ENCODE measurements at regions not wholly inside any gene's neighbourhood (a gene's known extent, or its start where the extent isn't known, plus 50 kb on each side); places are given as distances from the start of the nearest gene placed in this dataset.

DNA sequence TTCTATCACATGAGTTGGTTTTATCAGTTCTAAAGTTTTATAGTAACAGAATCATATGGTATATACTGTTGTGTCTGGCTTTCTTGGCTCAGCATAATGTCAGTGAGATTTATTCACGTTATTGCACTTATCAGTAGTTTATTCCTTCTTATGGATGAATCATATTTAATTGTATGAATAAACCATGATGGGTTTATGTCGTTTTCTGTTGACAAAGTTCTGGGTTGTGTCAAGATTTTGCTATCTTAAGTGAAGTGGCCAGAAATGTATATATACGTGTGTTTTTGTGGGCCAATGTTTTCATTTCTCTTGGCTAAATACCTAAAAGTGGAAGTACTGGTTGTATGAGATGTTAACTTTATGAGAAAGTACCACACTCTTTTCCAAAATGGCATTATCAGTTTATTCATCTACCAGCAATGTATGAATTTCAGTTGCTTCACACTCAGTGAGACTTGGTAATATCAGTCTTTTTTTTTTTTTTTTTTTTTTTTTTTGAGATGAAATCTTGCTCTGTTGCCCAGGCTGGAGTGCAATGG lies 112.4 kb upstream of the DCBLD2 start:
- intact Hi-C loops (cut with DNase I; ENCODE audit: low total_unique reads), result no loop called here
- DNase-seq (ENCODE audit: low spot score in 2 of 2), result no peak
- TF ChIP-seq, protein P1, sequence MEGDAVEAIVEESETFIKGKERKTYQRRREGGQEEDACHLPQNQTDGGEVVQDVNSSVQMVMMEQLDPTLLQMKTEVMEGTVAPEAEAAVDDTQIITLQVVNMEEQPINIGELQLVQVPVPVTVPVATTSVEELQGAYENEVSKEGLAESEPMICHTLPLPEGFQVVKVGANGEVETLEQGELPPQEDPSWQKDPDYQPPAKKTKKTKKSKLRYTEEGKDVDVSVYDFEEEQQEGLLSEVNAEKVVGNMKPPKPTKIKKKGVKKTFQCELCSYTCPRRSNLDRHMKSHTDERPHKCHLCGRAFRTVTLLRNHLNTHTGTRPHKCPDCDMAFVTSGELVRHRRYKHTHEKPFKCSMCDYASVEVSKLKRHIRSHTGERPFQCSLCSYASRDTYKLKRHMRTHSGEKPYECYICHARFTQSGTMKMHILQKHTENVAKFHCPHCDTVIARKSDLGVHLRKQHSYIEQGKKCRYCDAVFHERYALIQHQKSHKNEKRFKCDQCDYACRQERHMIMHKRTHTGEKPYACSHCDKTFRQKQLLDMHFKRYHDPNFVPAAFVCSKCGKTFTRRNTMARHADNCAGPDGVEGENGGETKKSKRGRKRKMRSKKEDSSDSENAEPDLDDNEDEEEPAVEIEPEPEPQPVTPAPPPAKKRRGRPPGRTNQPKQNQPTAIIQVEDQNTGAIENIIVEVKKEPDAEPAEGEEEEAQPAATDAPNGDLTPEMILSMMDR (IDR thresholded peaks at IDR 0.05), result no peak
- no peak for TF ChIP-seq POLR2A (IDR thresholded peaks at IDR 0.05)
- 45 to 51% methylated on average over 3 of the region's 3 CpGs for WGBS, 2 donors
- no peak overlapping the region for H3K4me3 ChIP-seq (ENCODE audit: low read depth, poor library complexity, severe bottlenecking)

DNA sequence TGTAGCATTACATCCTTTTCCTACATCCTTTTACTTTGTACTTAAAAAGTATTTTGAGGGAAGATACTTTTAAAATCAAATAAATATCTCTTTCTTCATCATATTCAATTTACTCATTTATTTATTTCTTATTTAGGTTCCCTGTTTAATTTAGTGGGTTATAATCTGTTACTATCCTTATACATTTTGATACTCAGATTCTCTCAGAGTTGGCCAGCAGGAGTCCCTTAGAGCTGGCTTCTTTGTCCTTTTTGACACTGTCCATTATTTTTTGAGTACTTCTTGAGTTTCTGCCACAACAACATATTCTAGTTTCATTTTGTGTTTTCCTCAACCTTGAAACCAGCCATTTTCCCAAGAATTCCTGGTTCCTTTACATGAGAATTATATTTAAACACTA lies 111.6 kb upstream of the DCBLD2 start:
- intact Hi-C loops (cut with DNase I; ENCODE audit: low total_unique reads), result no loop called here
- H3K4me3 ChIP-seq (ENCODE audit: low read depth, poor library complexity, severe bottlenecking), result no peak overlapping the region
- no peak for TF ChIP-seq POLR2A (IDR thresholded peaks at IDR 0.05)
- TF ChIP-seq, protein P1 (IDR thresholded peaks at IDR 0.05), result no peak
- no peak for DNase-seq (ENCODE audit: low spot score in 2 of 2)

DNA sequence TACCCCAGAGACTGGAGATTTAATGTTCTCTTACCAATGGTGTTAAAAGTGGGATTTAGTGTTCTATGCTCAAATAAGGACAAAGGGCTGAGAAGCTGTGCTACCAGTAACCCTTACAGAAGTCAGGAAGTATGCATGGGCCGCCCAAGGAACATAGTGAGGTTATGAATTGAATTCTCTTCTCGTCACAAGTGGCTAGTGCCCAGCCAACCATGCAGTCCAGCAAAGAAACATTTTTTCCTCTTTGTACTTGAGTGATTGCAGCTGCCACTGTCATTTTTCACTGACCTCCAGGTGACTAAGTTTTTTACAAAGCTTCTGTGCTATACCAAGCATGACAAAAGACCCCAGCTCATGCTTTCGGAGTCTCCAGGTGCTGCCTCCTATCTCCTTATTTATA lies 110.6 kb upstream of the DCBLD2 start:
- WGBS, 2 donors, result 74 to 78% methylated on average over 3 of the region's 3 CpGs
- no peak for DNase-seq (ENCODE audit: low spot score in 2 of 2)
- intact Hi-C loops (cut with DNase I; ENCODE audit: low total_unique reads), result no loop called here
- no peak overlapping the region for H3K4me3 ChIP-seq (ENCODE audit: low read depth, poor library complexity, severe bottlenecking)
- no peak for TF ChIP-seq POLR2A (IDR thresholded peaks at IDR 0.05)
- TF ChIP-seq, protein P1 (IDR thresholded peaks at IDR 0.05), result no peak

DNA sequence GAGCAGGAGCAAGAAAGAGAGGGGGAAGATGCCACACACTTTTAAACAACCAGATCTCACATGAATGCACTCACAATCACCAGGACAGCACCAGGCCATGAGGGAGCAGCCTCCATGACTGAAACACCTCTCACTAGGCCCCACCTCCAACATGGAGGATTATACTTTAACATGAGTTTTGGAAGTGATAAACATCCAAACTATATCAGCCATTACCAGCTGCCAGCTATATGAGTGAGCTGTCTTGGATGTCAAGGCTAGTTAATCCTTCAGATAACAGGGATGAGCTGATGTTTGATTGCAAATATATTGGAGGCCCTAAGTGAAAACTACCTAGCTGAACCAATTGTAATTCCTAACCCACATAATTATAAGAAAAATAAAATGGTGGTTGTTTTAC lies 108.4 kb upstream of the DCBLD2 start:
- TF ChIP-seq, protein P1 (IDR thresholded peaks at IDR 0.05), result no peak
- TF ChIP-seq POLR2A (IDR thresholded peaks at IDR 0.05), result no peak
- H3K4me3 ChIP-seq (ENCODE audit: low read depth, poor library complexity, severe bottlenecking), result no peak overlapping the region
- intact Hi-C loops (cut with DNase I; ENCODE audit: low total_unique reads), result no loop called here
- no peak for DNase-seq (ENCODE audit: low spot score in 2 of 2)

DNA sequence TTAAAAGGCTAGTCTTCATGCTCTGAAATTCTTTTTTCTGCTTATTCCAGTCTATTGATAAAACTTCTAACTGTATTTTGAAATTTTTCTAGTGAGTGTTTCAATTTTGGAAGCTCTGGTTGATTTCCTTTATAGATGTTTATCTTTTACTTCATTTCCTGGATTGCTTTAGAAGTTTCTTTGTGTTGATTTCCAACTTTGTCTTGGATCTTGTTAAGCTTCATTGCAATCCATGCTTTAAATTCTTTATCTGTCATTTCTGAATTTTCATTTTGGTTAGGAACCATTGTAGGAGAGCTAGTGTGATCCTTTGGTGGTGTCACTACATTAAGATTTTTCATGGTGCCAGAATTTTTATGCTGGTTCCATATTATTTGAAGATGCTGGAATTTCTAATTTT lies 105.2 kb upstream of the DCBLD2 start:
- H3K4me3 ChIP-seq (ENCODE audit: low read depth, poor library complexity, severe bottlenecking), result no peak overlapping the region
- intact Hi-C loops (cut with DNase I; ENCODE audit: low total_unique reads), result no loop called here
- TF ChIP-seq POLR2A (IDR thresholded peaks at IDR 0.05), result no peak
- TF ChIP-seq, protein P1 (IDR thresholded peaks at IDR 0.05), result no peak
- DNase-seq (ENCODE audit: low spot score in 2 of 2), result no peak

DNA sequence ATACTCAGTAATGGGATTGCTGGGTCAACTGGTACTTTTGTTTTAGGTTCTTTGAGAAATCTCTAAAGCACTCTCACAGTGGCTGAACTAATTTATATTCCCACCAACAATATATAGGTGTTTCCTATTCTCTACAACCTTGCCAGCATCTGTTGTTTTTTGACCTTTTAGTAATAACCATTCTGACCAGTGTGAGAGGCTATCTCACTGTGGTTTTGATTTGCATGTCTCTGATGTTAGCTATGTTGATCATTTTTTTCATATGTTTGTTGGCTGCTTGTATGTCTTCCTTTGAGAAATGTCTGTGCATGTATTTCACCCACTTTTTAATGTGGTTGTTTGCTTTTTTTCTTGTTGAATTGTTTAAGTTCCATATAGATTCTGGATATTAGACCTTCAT lies 98.2 kb upstream of the DCBLD2 start:
- no peak for DNase-seq (ENCODE audit: low spot score in 2 of 2)
- intact Hi-C loops (cut with DNase I; ENCODE audit: low total_unique reads), result no loop called here
- no peak overlapping the region for H3K4me3 ChIP-seq (ENCODE audit: low read depth, poor library complexity, severe bottlenecking)
- TF ChIP-seq, protein P1 (IDR thresholded peaks at IDR 0.05), result no peak
- TF ChIP-seq POLR2A (IDR thresholded peaks at IDR 0.05), result no peak
